ENCODE measurements at regions not wholly inside any gene's neighbourhood (a gene's known extent, or its start where the extent isn't known, plus 50 kb on each side); places are given as distances from the start of the nearest gene placed in this dataset.
A peak's percentile ranks its signal among the peaks of the same experiment; 100 is the strongest.

GRCh38 chr4:56286763-56287162, 100.5 kb downstream of the AASDH start:
- no peak for DNase-seq (ENCODE audit: low read depth in 2 of 3, low spot score in 1 of 3)

- no peak for DNase-seq (ENCODE audit: low read depth in 2 of 3, low spot score in 1 of 3)
Measured at GRCh38 chr4:56283375-56283774, 103.9 kb downstream of the AASDH start.

GRCh38 chr4:56282004-56282403, 105.3 kb downstream of the AASDH start:
- DNase-seq (ENCODE audit: low read depth in 2 of 3, low spot score in 1 of 3): no peak

GRCh38 chr4:56276547-56276946, 110.7 kb downstream of the AASDH start:
- DNase-seq (ENCODE audit: low read depth in 2 of 3, low spot score in 1 of 3): peak in 1 of 3 donors; percentile 4

GRCh38 chr4:56273391-56273790, 113.9 kb downstream of the AASDH start:
- DNase-seq (ENCODE audit: low read depth in 2 of 3, low spot score in 1 of 3): no peak

GRCh38 chr4:56272927-56273326, 114.4 kb downstream of the AASDH start:
- DNase-seq (ENCODE audit: low read depth in 2 of 3, low spot score in 1 of 3): no peak

- no peak for DNase-seq (ENCODE audit: low read depth in 2 of 3, low spot score in 1 of 3)
Measured at GRCh38 chr4:56272003-56272402, 115.3 kb downstream of the AASDH start.

GRCh38 chr4:56271131-56271530, 116.2 kb downstream of the AASDH start:
- DNase-seq (ENCODE audit: low read depth in 2 of 3, low spot score in 1 of 3): no peak

GRCh38 chr4:56267558-56267957, 119.7 kb downstream of the AASDH start:
- DNase-seq (ENCODE audit: low read depth in 2 of 3, low spot score in 1 of 3): no peak

- DNase-seq (ENCODE audit: low read depth in 2 of 3, low spot score in 1 of 3): no peak
Measured at GRCh38 chr4:56264873-56265272, 122.4 kb downstream of the AASDH start.

GRCh38 chr4:56261027-56261426, 126.3 kb downstream of the AASDH start:
- peak; percentile 41 to 50 (median 46) for DNase-seq (ENCODE audit: low read depth in 2 of 3, low spot score in 1 of 3)

- no peak for DNase-seq (ENCODE audit: low read depth in 2 of 3, low spot score in 1 of 3)
Measured at GRCh38 chr4:56260320-56260719, 127.0 kb downstream of the AASDH start.

GRCh38 chr4:56259655-56260054, 127.6 kb downstream of the AASDH start:
- no peak for DNase-seq (ENCODE audit: low read depth in 2 of 3, low spot score in 1 of 3)

GRCh38 chr4:56255820-56256219, 131.5 kb downstream of the AASDH start:
- no peak for DNase-seq (ENCODE audit: low read depth in 2 of 3, low spot score in 1 of 3)

- no peak for DNase-seq (ENCODE audit: low read depth in 2 of 3, low spot score in 1 of 3)
Measured at GRCh38 chr4:56253666-56254305, 133.5 kb downstream of the AASDH start.

- DNase-seq (ENCODE audit: low read depth in 2 of 3, low spot score in 1 of 3): no peak
Measured at GRCh38 chr4:56252561-56253152, 134.6 kb downstream of the AASDH start.

GRCh38 chr4:56251556-56251955, 135.7 kb downstream of the AASDH start:
- DNase-seq (ENCODE audit: low read depth in 2 of 3, low spot score in 1 of 3): no peak

GRCh38 chr4:56250776-56251175, 136.5 kb downstream of the AASDH start:
- no peak for DNase-seq (ENCODE audit: low read depth in 2 of 3, low spot score in 1 of 3)

- no peak for DNase-seq (ENCODE audit: low read depth in 2 of 3, low spot score in 1 of 3)
Measured at GRCh38 chr4:56247646-56248045, 139.6 kb downstream of the AASDH start.

- DNase-seq (ENCODE audit: low read depth in 2 of 3, low spot score in 1 of 3): no peak
Measured at GRCh38 chr4:56246233-56246610, 141.1 kb downstream of the AASDH start.

GRCh38 chr4:56245547-56246232, 141.6 kb downstream of the AASDH start:
- DNase-seq (ENCODE audit: low read depth in 2 of 3, low spot score in 1 of 3): no peak

- DNase-seq (ENCODE audit: low read depth in 2 of 3, low spot score in 1 of 3): no peak
Measured at GRCh38 chr4:56244681-56245080, 142.6 kb downstream of the AASDH start.

GRCh38 chr4:56243107-56243506, 144.2 kb downstream of the AASDH start:
- DNase-seq (ENCODE audit: low read depth in 2 of 3, low spot score in 1 of 3): no peak
